PC-3 (cell line): ENCODE measurements at regions not wholly inside any gene's neighbourhood (a gene's known extent, or its start where the extent isn't known, plus 50 kb on each side); places are given as distances from the start of the nearest gene placed in this dataset.
"Not testable (repeated sequence)": the region's sequence is repeated elsewhere in the genome, so short reads cannot be mapped to it uniquely, and the experiment has no call there.

Experiments
- EZH2 ChIP-seq: fragments of 300-600 bp; sonication (generic); IDR thresholded peaks from one replicate; pipeline ENCODE4 v1.6.1; 2017; ENCODE audit warnings: antibody characterized with exemption, mild to moderate bottlenecking, low read length; ENCODE audit not compliant: unreplicated experiment
- TF ChIP-seq, protein P1 (sequence below): fragments of 300-600 bp; sonication (generic); conservative IDR thresholded peaks from 2 replicates; pipeline ENCODE4 v1.5.1; 2017; ENCODE audit warnings: antibody characterized with exemption, low read depth, mild to moderate bottlenecking, low read length

DNA sequence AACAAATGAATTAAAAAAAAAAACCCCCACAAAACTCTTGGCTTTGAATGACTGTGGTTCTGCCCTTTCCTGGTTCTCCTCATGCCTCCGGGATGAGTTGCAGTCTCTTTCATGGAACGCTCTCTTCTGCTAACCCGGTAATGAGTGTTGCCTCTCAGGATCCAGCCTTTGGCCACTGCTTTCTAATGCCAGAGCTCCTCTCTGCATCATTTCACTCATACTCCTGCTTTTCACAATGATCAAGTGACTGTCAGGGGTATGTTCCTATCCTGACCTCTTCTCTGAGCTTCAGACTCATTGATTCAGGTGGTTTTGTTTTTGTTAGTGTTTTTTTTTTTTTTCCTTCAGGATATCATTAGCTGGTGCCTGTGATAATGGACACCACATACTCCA lies 230.2 kb downstream of the OPA1 start:
- TF ChIP-seq, protein P1, sequence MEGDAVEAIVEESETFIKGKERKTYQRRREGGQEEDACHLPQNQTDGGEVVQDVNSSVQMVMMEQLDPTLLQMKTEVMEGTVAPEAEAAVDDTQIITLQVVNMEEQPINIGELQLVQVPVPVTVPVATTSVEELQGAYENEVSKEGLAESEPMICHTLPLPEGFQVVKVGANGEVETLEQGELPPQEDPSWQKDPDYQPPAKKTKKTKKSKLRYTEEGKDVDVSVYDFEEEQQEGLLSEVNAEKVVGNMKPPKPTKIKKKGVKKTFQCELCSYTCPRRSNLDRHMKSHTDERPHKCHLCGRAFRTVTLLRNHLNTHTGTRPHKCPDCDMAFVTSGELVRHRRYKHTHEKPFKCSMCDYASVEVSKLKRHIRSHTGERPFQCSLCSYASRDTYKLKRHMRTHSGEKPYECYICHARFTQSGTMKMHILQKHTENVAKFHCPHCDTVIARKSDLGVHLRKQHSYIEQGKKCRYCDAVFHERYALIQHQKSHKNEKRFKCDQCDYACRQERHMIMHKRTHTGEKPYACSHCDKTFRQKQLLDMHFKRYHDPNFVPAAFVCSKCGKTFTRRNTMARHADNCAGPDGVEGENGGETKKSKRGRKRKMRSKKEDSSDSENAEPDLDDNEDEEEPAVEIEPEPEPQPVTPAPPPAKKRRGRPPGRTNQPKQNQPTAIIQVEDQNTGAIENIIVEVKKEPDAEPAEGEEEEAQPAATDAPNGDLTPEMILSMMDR = not testable (repeated sequence)
- not testable (repeated sequence) for TF ChIP-seq EZH2
